ENCODE measurements at regions not wholly inside any gene's neighbourhood (a gene's known extent, or its start where the extent isn't known, plus 50 kb on each side); places are given as distances from the start of the nearest gene placed in this dataset.

- ATAC-seq (no peak), DNase-seq (ENCODE audit: missing footprints) (no peak)
- intact Hi-C loops (cut with DNase I), result no loop called here
Observed at GRCh38 chr10:78817804-78818203, 251.0 kb upstream of the ZMIZ1 start.

DNA sequence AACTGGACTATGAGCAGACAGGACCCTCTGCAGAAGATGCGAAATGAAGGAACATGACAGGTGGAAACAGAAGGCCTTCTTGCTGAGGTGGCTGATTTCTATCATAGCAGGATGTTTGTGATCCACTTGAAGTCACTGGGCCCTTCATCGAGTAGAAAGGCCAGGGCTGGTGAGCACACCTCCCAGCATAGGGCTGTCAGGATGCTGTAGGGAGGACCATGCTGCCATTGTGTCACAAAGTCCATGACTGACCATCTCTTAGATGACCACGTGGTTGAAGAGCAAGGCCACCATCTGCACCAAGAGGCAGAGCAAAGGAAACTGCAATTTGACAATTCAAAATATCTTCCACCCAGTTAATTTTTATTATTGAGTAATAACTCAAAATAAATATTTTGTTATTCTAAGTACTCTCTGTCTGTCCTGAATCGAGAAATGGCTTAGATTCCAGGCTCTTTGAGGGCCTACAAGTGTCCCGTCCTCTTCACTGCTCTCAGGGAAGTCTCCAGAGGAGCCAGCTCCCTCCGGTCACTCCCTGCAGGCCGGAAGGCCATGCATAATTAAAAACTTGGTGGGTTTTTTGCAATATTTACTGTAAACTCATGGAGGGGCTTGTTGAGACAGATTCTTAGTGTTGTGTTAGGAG, 249.3 kb upstream of the ZMIZ1 start:
- ATAC-seq, result no peak
- no peak for DNase-seq (ENCODE audit: missing footprints)
- intact Hi-C loops (cut with DNase I), result no loop called here

DNA sequence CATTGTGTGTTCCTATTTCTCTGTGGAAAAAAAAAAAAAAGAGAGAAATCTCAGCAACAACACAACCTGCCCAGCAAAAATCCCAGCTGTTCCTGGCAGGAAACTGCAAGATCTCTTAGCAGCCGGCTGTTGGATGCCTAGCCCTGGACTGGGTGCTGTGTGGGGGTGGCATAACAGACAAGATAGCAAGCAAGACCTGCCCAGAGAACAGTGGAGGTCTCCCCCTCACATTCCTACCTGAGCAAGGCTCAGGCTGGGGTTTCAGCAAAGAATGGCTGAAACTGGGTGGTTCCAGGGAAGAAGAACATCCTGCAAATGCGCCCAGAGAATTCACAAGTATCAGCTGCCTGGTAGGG, 248.8 kb upstream of the ZMIZ1 start:
- intact Hi-C loops (cut with DNase I), result no loop called here
- DNase-seq (ENCODE audit: missing footprints) (no peak), ATAC-seq (no peak)

DNA sequence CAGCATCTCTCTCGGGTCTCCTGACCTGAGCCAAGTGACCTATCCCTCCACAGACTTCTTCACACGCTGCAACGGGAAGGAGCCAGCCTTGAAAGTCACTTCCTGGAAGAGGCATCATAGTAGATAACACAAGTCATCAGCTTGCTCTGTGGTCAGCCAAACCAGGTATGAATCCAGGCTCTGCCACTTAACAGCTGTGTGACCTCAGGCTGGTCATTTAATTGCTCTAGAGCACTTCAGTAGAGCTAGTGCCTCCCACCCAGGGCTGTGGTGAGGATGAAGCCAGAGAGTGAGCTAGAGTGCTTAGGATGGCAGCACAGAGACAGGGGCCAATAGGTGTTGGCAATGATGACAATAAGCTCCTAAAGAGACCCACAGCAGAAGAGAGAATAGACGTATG, 247.7 kb upstream of the ZMIZ1 start:
- no peak for ATAC-seq
- intact Hi-C loops (cut with DNase I), result no loop called here
- no peak for DNase-seq (ENCODE audit: missing footprints)

DNA sequence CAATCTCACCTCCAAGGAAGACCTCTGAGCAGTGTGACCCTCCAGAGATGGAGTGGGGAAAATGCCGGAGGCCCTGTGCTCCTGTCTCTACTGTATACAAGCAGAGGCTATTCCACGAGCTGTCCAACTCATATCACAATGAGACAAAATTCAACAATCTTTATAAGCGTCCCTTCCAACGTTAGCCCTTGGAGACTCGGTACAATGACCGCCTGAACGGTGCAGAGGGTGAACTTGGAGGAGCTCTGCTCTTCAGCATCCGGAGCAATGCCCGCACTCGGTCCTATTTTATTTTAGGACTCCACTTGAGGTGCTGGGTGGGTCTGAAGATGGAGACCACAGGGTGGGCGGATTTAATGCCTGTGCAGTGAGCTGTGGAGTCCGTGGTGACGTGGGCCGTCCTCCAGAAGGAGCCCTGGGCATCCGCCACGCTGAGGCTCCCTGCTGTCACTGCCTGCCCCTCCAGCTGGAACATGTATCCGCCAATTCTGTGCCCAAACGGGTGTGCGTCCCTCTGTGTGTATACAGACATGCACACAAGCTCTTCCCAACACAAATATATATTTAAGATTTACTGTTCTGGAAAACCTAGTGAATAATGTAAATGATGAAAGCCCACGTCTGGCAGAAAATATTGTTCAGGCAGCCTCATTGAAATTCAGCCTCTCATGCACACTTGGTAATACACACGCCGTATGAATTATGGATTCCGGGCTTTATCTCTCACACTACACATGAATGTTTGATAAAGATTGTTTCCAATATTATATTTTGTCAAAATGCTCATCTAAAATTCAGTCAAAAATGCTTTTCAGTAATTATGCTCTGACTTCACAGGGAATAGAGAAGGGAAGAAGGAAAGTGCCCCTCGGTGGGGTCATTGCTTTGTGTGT, 239.9 kb upstream of the ZMIZ1 start:
- no peak for ATAC-seq
- DNase-seq (ENCODE audit: missing footprints), result no peak
- intact Hi-C loops (cut with DNase I), result no loop called here

GRCh38 chr10:78829565-78829964, 239.2 kb upstream of the ZMIZ1 start:
- ATAC-seq (no peak), DNase-seq (ENCODE audit: missing footprints) (no peak)

GRCh38 chr10:78830062-78830975, 238.4 kb upstream of the ZMIZ1 start:
- DNase-seq (ENCODE audit: missing footprints), result no peak
- intact Hi-C loops (cut with DNase I), result no loop called here
- ATAC-seq, result no peak

More at GRCh38 chr10:78829565-78829964, 239.2 kb upstream of the ZMIZ1 start:
- intact Hi-C loops (cut with DNase I), result no loop called here

- intact Hi-C loops (cut with DNase I), result no loop called here
- ATAC-seq (no peak), DNase-seq (ENCODE audit: missing footprints) (no peak)
Observed at GRCh38 chr10:78830976-78831375, 237.8 kb upstream of the ZMIZ1 start.

GRCh38 chr10:78831461-78831860, 237.3 kb upstream of the ZMIZ1 start:
- no peak for DNase-seq (ENCODE audit: missing footprints)
- intact Hi-C loops (cut with DNase I), result no loop called here
- ATAC-seq, result peak; percentile 76

- intact Hi-C loops (cut with DNase I), result no loop called here
- ATAC-seq (no peak), DNase-seq (ENCODE audit: missing footprints) (no peak)
Observed at GRCh38 chr10:78832281-78832680, 236.5 kb upstream of the ZMIZ1 start.

- intact Hi-C loops (cut with DNase I), result no loop called here
- DNase-seq (ENCODE audit: missing footprints) (no peak), ATAC-seq (no peak)
Observed at GRCh38 chr10:78838141-78838657, 230.6 kb upstream of the ZMIZ1 start.

GRCh38 chr10:78843495-78843894, 225.3 kb upstream of the ZMIZ1 start:
- DNase-seq (ENCODE audit: missing footprints), result no peak
- intact Hi-C loops (cut with DNase I), result no loop called here
- ATAC-seq, result no peak

GRCh38 chr10:78844960-78845607, 223.7 kb upstream of the ZMIZ1 start:
- intact Hi-C loops (cut with DNase I), result no loop called here
- no peak for ATAC-seq
- no peak for DNase-seq (ENCODE audit: missing footprints)

GRCh38 chr10:78846071-78846470, 222.7 kb upstream of the ZMIZ1 start:
- DNase-seq (ENCODE audit: missing footprints), result no peak
- ATAC-seq, result no peak
- intact Hi-C loops (cut with DNase I), result no loop called here

GRCh38 chr10:78846760-78847159, 222.0 kb upstream of the ZMIZ1 start:
- DNase-seq (ENCODE audit: missing footprints) (no peak), ATAC-seq (peak; percentile 86)
- intact Hi-C loops (cut with DNase I), result no loop called here

DNA sequence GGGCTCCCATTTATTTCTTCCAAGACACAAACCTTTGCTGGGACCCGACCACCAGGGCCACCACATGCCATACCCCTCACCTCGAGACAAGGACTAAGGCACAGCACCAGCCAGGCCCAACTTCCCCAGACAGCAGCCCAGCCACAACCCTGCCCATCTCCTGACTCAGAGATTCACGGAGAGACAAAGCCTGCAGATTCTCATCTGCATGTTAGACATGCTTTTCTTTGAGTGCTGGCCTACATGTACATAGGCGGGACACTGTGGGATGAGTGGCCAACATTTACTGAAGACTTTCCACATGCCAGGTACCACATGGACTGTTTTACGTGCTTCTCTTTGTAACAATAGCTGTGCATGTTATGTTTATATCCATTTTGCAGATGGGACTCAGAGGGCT, 221.3 kb upstream of the ZMIZ1 start:
- intact Hi-C loops (cut with DNase I), result no loop called here
- DNase-seq (ENCODE audit: missing footprints) (no peak), ATAC-seq (no peak)

DNA sequence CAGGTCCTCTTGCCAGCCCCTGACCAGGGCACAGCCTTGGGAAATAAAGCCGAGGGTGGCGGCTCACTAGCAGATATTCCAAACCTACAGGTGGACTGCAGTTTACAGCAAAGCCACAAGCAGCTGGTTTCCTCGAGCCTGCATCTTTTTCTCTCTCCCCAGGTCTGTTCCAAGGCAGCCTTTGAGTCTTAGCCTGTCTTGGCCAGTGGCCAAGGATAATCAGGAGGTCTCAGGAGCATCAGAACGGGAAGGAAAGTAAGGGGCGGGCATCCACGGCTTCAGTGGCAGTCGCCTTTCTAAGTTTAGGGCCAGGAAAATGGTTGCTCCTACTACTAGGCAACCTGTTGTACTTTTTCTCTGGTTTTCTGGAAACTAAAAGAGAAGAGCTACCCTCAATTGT, 219.7 kb upstream of the ZMIZ1 start:
- intact Hi-C loops (cut with DNase I), result no loop called here
- DNase-seq (ENCODE audit: missing footprints), result no peak
- no peak for ATAC-seq

GRCh38 chr10:78849731-78850130, 219.0 kb upstream of the ZMIZ1 start:
- ATAC-seq (no peak), DNase-seq (ENCODE audit: missing footprints) (no peak)
- intact Hi-C loops (cut with DNase I), result loop anchor here (5.0 kb wide), 1 partner anchor 218 kb away; the partner anchor contains the start of gene ZMIZ1

Measured in Right ventricle myocardium inferior (tissue), 1 donor.